Kidney (tissue), 13 donors: ENCODE measurements at regions not wholly inside any gene's neighbourhood (a gene's known extent, or its start where the extent isn't known, plus 50 kb on each side); places are given as distances from the start of the nearest gene placed in this dataset.

Experiments used
- DNase-seq, 5 donors: peaks; one replicate each; pipeline ENCODE4 v3.0.0-alpha.2; 2013 to 2020
- FAIRE-seq: peaks from 2 replicates; lab custom pipeline; 2012; peaks lifted over from hg19 to GRCh38; lab: Jason Lieb, UNC
- H3K27ac ChIP-seq, 2 donors: one replicate each; pipeline ENCODE4 v1.7.0; 2013; ENCODE audit warnings: low read depth in 2 of 2, low read length in 2 of 2, inconsistent platforms in 1 of 2
- H3K27me3 ChIP-seq: one replicate; pipeline ENCODE4 v1.7.1; 2013; ENCODE audit warnings: low read length, inconsistent platforms; ENCODE audit not compliant: control insufficient read depth, insufficient read depth
- H3K36me3 ChIP-seq, 3 donors: one replicate each; pipeline versions ENCODE4 v1.7.0 to v1.7.1; 2013; ENCODE audit warnings: low read length in 3 of 3, control low read depth in 1 of 3, inconsistent platforms in 1 of 3; ENCODE audit not compliant: insufficient read depth in 3 of 3, control insufficient read depth in 2 of 3
- H3K4me1 ChIP-seq, 3 donors: one replicate each; pipeline versions ENCODE4 v1.7.0 to v1.7.1; 2013; ENCODE audit warnings: low read length in 3 of 3, inconsistent platforms in 1 of 3, low read depth in 1 of 3; ENCODE audit not compliant: control insufficient read depth in 2 of 3, insufficient read depth in 2 of 3
- H3K4me3 ChIP-seq, 3 donors: one replicate each; pipeline versions ENCODE4 v1.7.0 to v1.8.1; 2013; ENCODE audit warnings: low read length in 3 of 3, control low read depth in 1 of 3, inconsistent platforms in 1 of 3
- H3K9ac ChIP-seq, 3 donors: one replicate each; pipeline versions ENCODE4 v1.7.0 to v1.7.1; 2013; ENCODE audit warnings: low read length in 3 of 3, control low read depth in 1 of 3, inconsistent platforms in 1 of 3
- H3K9me3 ChIP-seq, 3 donors: one replicate each; pipeline versions ENCODE4 v1.7.0 to v1.7.1; 2013; ENCODE audit warnings: low read length in 3 of 3, control low read depth in 1 of 3, inconsistent platforms in 1 of 3; ENCODE audit not compliant: control insufficient read depth in 2 of 3, insufficient read depth in 1 of 3
- intact Hi-C: fragments of 100-400 bp; cut with DNase I; formaldehyde crosslinking; loops from one replicate; pipeline ENCODE4 v1.11.1; 2022
- TF ChIP-seq, protein P1 (sequence below): IDR thresholded peaks from 3 replicates; pipeline ENCODE4 v1.5.1; 2012; ENCODE audit warnings: mild to moderate bottlenecking, moderate library complexity, borderline replicate concordance; ENCODE audit not compliant: insufficient read depth; ENCODE audit errors: extremely low read depth
- donor health status: control.
- donor health status: control.
- donor health status: control.
- donor health status: control.
- donor health status: control.
- donor health status: DM: yes; HTN: yes; CAD: no.
- donor health status: Normal renal cell carcinoma (clear cell type).

DNA sequence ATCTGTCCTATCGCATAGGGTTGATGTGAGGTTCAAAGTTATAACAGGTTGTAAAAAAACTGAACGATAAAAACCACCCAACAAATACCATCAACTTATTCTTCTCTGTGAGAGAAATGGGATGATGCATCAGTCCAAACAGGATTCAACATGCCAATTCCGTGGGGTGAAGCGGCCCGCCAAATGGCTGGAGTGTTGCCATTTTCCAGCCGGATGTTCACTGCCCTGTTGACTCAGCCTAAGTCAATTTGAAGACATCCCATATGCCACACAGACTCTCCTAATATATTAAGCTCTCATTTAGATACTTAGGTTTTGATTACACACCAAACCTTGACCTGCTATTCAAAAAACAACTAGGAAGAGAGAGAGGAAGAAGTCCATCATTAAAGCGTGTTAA lies 311.1 kb downstream of the VPS13C start:
- H3K4me1 ChIP-seq: peaks cover 0 to 2% (median 0%) of the 10 kb centered on the region in 3 donors

GRCh38 chr15:61748529-61748928 lies 311.7 kb downstream of the VPS13C start:
- FAIRE-seq: no peak

More for the DNA sequence above, 311.1 kb downstream of the VPS13C start:
- Histone ChIP-seq H3K27me3 (no peaks in the 10 kb centered on the region), H3K36me3 (no peaks in the 10 kb centered on the region), H3K4me3 (no peak overlapping the region), H3K9me3 (no peaks in the 10 kb centered on the region), H3K27ac (no peak overlapping the region), H3K9ac (no peak overlapping the region)
- intact Hi-C loops: no loop called here
- TF ChIP-seq, protein P1, sequence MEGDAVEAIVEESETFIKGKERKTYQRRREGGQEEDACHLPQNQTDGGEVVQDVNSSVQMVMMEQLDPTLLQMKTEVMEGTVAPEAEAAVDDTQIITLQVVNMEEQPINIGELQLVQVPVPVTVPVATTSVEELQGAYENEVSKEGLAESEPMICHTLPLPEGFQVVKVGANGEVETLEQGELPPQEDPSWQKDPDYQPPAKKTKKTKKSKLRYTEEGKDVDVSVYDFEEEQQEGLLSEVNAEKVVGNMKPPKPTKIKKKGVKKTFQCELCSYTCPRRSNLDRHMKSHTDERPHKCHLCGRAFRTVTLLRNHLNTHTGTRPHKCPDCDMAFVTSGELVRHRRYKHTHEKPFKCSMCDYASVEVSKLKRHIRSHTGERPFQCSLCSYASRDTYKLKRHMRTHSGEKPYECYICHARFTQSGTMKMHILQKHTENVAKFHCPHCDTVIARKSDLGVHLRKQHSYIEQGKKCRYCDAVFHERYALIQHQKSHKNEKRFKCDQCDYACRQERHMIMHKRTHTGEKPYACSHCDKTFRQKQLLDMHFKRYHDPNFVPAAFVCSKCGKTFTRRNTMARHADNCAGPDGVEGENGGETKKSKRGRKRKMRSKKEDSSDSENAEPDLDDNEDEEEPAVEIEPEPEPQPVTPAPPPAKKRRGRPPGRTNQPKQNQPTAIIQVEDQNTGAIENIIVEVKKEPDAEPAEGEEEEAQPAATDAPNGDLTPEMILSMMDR: no peak
- FAIRE-seq: no peak
- DNase-seq: no peak

DNA sequence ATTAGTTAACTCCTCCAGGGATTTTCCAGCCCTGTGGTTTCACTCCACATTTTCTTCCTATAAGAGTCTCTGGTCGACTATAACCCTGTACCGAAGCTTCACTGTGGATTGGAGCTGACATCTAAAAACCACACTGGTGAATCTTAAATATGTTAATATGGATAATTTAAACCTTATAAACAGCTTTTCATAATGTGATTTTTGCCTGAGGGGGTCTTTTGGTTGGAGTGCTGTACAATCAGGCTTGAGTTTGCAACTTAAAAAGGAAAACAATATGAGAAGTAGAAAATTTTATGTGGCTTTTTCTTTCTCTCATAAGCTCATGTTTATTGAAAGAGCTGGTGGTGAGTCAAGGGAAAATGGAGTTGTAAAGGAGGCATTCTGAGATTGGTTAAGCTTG lies 313.7 kb downstream of the VPS13C start:
- TF ChIP-seq, protein P1: no peak
- no peaks in the 10 kb centered on the region for H3K36me3 ChIP-seq
- H3K4me1 ChIP-seq: peaks cover 0 to 2% (median 0%) of the 10 kb centered on the region in 3 donors
- FAIRE-seq: no peak
- intact Hi-C loops: no loop called here
- H3K4me3 ChIP-seq: no peak overlapping the region
- H3K27me3 ChIP-seq: no peaks in the 10 kb centered on the region
- no peaks in the 10 kb centered on the region for H3K9me3 ChIP-seq
- DNase-seq: no peak
- H3K27ac ChIP-seq: no peak overlapping the region
- no peak overlapping the region for H3K9ac ChIP-seq

More at GRCh38 chr15:61748529-61748928, 311.7 kb downstream of the VPS13C start:
- H3K36me3 ChIP-seq: no peaks in the 10 kb centered on the region
- no peak overlapping the region for H3K4me3 ChIP-seq
- DNase-seq: no peak
- H3K27ac ChIP-seq: no peak overlapping the region
- TF ChIP-seq, protein P1: no peak
- H3K9me3 ChIP-seq: no peaks in the 10 kb centered on the region
- intact Hi-C loops: no loop called here
- H3K27me3 ChIP-seq: no peaks in the 10 kb centered on the region
- no peak overlapping the region for H3K9ac ChIP-seq
- H3K4me1 ChIP-seq: peaks cover 0 to 2% (median 0%) of the 10 kb centered on the region in 3 donors

- FAIRE-seq: no peak
- no peak for DNase-seq
- Histone ChIP-seq H3K27me3 (no peaks in the 10 kb centered on the region), H3K9ac (no peak overlapping the region), H3K4me3 (no peak overlapping the region), H3K27ac (no peak overlapping the region), H3K4me1 (no peaks in the 10 kb centered on the region), H3K36me3 (no peaks in the 10 kb centered on the region), H3K9me3 (no peaks in the 10 kb centered on the region)
- TF ChIP-seq, protein P1: no peak
- intact Hi-C loops: no loop called here
Observed at GRCh38 chr15:61743345-61743909, 316.8 kb downstream of the VPS13C start.
